ENCODE measurements at regions not wholly inside any gene's neighbourhood (a gene's known extent, or its start where the extent isn't known, plus 50 kb on each side); places are given as distances from the start of the nearest gene placed in this dataset.

GRCh38 chr10:121113385-121113696 is 262.2 kb downstream of the WDR11 start:
- TF ChIP-seq SP1 (IDR thresholded peaks at IDR 0.05) (no peak), LEF1 (IDR thresholded peaks at IDR 0.05; ENCODE audit: borderline replicate concordance) (no peak), L3MBTL2 (conservative IDR thresholded peaks at IDR 0.05) (no peak), ZNF384 (IDR thresholded peaks at IDR 0.05) (no peak), ARNT (IDR thresholded peaks at IDR 0.05) (no peak), FOXK2 (IDR thresholded peaks at IDR 0.05) (no peak), HDGF (IDR thresholded peaks at IDR 0.05; ENCODE audit: borderline replicate concordance) (no peak)

All from HEK293T (cell line).